Ascending aorta (tissue), 2 donors: ENCODE measurements at regions not wholly inside any gene's neighbourhood (a gene's known extent, or its start where the extent isn't known, plus 50 kb on each side); places are given as distances from the start of the nearest gene placed in this dataset.

Experiments used
- DNase-seq, 2 donors: peaks; one replicate each; pipeline ENCODE4 v3.0.0-alpha.2; 2019; ENCODE audit warnings: low spot score in 2 of 2
- H3K27ac ChIP-seq, 2 donors: fragments of 200-600 bp; sonication (generic); one replicate each; pipeline ENCODE4 v1.5.1; 2016 to 2017; ENCODE audit warnings: mild to moderate bottlenecking in 1 of 2
- H3K27me3 ChIP-seq: fragments of 200-600 bp; sonication (generic); one replicate; pipeline ENCODE4 v1.5.1; 2017
- H3K36me3 ChIP-seq, 2 donors: fragments of 200-600 bp; sonication (generic); one replicate each; pipeline ENCODE4 v1.5.1; 2016
- H3K4me1 ChIP-seq, 2 donors: fragments of 200-600 bp; sonication (generic); one replicate each; pipeline ENCODE4 v1.5.1; 2016 to 2017; ENCODE audit warnings: mild to moderate bottlenecking in 1 of 2
- H3K4me3 ChIP-seq, 2 donors: fragments of 200-600 bp; sonication (generic); one replicate each; pipeline ENCODE4 v1.5.1; 2016 to 2017; ENCODE audit warnings: mild to moderate bottlenecking in 1 of 2
- H3K9me3 ChIP-seq, 2 donors: fragments of 200-600 bp; sonication (generic); one replicate each; pipeline ENCODE4 v1.5.1; 2016
- CTCF ChIP-seq, 3 experiments: fragments of 200-600 bp in 2 of 3; fragments of 450-650 bp in 1 of 3; sonication (generic) in 2 of 3; IDR thresholded peaks; one replicate each; pipeline ENCODE4 v1.5.1; 2016 to 2019; ENCODE audit warnings: antibody characterized with exemption in 3 of 3, mild to moderate bottlenecking in 1 of 3, moderate library complexity in 1 of 3
- intact Hi-C: fragments of 100-400 bp; cut with DNase I; formaldehyde crosslinking; loops from one replicate; pipeline ENCODE4 v1.15.1; 2023

- H3K36me3 ChIP-seq: no peaks in the 10 kb centered on the region
- no peaks in the 10 kb centered on the region for H3K4me1 ChIP-seq
- intact Hi-C loops: no loop called here
- no peak overlapping the region for H3K4me3 ChIP-seq
- no peaks in the 10 kb centered on the region for H3K27me3 ChIP-seq
- no peak for DNase-seq
- H3K9me3 ChIP-seq: no peaks in the 10 kb centered on the region
- H3K27ac ChIP-seq: no peak overlapping the region
- no peak for TF ChIP-seq CTCF (IDR thresholded peaks at IDR 0.05)
Measured at GRCh38 chr9:88056876-88057275, 81.4 kb downstream of the SPATA31C2 start.

GRCh38 chr9:88053856-88054501 is 79.6 kb upstream of the CDK20 start:
- Histone ChIP-seq H3K36me3 (no peaks in the 10 kb centered on the region), H3K4me1 (no peaks in the 10 kb centered on the region), H3K27ac (no peak overlapping the region), H3K27me3 (no peaks in the 10 kb centered on the region), H3K9me3 (no peaks in the 10 kb centered on the region), H3K4me3 (no peak overlapping the region)
- DNase-seq: no peak
- intact Hi-C loops: no loop called here
- TF ChIP-seq CTCF (IDR thresholded peaks at IDR 0.05): no peak

DNA sequence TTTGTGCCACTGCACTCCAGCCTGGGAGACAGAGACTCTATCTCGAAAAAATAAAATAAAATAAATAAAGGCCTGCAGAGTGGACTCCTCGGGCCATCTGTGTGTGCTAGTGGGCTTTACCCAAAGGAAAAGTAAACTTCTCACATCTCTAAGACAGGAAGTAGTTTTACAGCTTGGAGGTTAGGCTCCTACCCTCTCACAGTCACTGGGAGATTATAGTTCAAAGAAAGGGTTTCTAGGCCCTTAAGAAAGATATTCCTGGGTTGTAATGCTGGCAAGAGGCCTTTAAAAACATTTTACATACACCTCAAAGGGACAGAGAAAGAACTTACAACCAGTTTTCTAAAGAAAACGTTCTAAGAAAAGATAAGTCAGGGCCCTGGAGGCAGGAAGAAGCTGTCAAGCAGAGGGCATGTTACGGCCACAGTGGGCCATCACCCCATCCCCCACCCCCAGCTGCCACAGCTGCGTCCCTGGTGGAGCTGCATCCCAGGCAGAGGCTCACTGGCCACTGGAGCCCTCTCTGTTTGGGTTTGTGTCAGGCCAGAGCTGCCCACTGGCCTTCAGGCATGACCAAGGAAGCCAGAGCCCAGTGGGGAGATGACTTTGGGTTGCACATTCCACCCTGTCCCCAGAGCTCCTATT is 78.1 kb upstream of the CDK20 start:
- Histone ChIP-seq H3K4me1 (no peaks in the 10 kb centered on the region), H3K27me3 (no peaks in the 10 kb centered on the region), H3K9me3 (no peaks in the 10 kb centered on the region), H3K4me3 (no peak overlapping the region), H3K36me3 (no peaks in the 10 kb centered on the region), H3K27ac (no peak overlapping the region)
- intact Hi-C loops: no loop called here
- no peak for DNase-seq
- TF ChIP-seq CTCF (IDR thresholded peaks at IDR 0.05): no peak

- DNase-seq: no peak
- Histone ChIP-seq H3K27me3 (no peaks in the 10 kb centered on the region), H3K4me3 (no peak overlapping the region), H3K4me1 (no peaks in the 10 kb centered on the region), H3K36me3 (no peaks in the 10 kb centered on the region), H3K9me3 (no peaks in the 10 kb centered on the region), H3K27ac (no peak overlapping the region)
- no peak for TF ChIP-seq CTCF (IDR thresholded peaks at IDR 0.05)
- intact Hi-C loops: no loop called here
Measured at GRCh38 chr9:88051138-88051537, 76.8 kb upstream of the CDK20 start.

GRCh38 chr9:88049677-88050307 is 75.5 kb upstream of the CDK20 start:
- no peak for DNase-seq
- TF ChIP-seq CTCF (IDR thresholded peaks at IDR 0.05): no peak
- H3K4me1 ChIP-seq: no peaks in the 10 kb centered on the region
- no peak overlapping the region for H3K4me3 ChIP-seq
- no peaks in the 10 kb centered on the region for H3K27me3 ChIP-seq
- peaks cover 0 to 2% of the 10 kb centered on the region in 2 donors for H3K9me3 ChIP-seq
- intact Hi-C loops: no loop called here
- no peak overlapping the region for H3K27ac ChIP-seq
- H3K36me3 ChIP-seq: no peaks in the 10 kb centered on the region
